ENCODE measurements at regions not wholly inside any gene's neighbourhood (a gene's known extent, or its start where the extent isn't known, plus 50 kb on each side); places are given as distances from the start of the nearest gene placed in this dataset.
"Not testable (repeated sequence)": the region's sequence is repeated elsewhere in the genome, so short reads cannot be mapped to it uniquely, and the experiment has no call there.

DNA sequence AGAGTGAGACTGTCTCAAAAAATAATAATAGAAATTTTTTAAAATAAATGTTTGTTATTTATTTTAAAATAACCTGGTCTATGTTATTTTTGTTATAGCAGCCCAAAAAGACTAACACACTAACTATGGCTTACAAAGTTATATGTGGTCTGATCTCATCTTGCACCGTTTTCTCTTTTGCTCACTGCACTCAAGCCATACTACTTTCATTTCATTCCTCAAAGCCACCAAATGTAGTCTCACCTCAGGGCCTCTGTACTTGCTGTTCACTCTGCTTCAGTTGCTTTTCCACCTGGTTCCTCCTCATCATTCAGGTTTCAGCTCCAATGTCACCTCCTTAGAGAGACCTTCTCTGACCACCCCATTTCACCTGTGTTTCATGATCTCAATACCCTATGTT is 55.2 kb upstream of the MDM1 start:
- DNase-seq, result no peak

DNA sequence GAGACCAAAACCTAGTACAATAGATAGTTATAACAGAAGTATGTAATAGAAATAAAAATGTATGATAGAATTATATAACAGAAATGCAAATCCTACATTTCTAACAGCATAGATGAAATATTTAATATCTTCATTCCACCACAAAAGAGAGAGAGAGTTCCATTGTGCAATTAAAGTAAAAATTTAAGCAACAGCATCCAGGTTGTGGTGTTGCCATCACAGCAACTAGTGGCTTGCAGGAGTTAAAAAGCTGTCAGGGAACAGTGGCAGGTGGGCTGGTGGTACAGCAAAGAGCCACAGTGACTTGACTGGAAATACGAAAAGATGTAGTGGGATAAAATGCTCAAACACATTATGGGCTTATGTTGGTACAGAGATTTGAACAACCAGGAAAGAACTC is 57.1 kb upstream of the MDM1 start:
- no peak for DNase-seq

DNA sequence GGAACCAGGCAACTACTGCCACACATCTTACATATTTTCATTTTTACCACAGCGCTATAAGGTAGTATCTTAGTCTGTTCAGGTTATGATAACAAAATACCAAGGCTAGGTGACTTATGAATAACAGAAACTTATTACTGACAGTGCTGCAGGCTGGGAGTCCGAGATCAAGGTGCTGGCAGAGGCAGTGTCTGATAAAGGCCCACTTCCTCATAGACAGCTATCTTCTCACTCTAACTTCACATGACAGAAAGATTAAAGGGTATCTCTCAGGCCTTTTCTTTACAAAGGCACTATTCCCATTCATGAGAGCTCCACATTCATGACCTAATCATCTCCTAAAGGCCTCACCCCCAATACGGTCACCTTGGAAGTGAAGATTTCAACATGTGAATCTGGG is 59.8 kb upstream of the MDM1 start:
- DNase-seq, result no peak

DNA sequence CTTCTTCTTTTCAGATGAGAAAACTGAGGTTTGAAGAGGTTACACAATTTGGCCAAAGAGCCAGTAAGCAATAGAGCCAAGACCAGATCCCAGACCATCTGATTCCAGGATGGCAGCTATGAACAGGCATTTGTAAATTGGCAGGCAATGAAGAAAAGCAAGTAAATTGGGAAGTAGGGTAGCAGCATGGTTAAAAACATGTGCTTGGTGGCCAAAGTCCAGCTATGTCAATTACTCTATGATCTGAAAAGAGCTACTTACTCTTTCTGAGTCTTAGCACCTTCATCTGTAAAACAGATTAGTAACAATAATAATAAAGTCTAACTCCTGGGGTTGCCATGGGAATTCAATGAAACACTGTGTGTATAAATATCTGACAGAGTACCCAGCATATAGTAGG is 60.2 kb upstream of the MDM1 start:
- no peak for DNase-seq

DNA sequence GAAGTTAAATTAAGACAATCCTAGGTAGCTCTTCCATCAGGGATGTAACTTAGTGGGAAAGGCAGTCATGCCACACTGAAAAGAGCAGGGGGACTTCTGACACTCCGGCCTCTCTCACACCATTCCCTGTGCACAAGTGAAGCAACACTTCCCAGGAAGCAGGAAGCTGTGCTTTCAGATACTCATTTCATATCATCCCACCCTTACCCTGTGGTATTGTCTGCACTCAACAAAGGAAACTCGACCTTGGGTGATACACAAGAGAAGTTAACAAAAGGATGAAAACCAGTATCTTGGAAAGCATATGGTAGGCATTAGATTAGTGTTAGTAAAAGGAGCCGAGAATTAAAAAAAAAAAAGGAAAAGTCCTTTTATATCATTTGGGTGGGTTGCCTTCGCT is 61.3 kb upstream of the MDM1 start:
- no peak for DNase-seq

DNA sequence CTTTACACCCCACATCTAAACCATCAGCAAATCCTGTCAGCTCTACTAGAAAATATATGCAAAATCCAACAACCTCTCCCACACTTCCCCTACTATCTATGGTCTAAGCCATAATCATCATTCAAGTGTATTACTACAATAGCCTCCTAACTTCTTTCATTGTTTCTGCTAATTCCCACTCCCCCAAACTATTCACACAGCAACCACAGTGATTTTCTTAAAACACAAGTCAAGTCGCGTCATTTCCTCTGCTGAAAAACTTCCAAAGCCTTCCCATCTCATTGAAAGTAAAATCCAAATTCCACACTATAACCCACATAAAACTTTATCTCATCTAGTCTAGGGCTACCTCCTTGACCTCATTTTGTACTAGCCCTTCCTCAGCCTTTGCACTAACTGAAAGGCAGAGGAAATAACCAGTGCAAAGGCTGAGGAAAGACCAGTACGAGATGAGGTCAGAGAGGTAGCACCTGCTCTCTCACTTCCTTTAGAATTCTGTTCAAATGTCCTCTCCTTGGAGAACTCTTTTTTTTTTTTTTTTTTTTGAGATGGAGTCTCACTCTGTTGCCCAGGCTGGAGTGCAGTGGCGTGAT is 65.5 kb upstream of the MDM1 start:
- no peak for DNase-seq

DNA sequence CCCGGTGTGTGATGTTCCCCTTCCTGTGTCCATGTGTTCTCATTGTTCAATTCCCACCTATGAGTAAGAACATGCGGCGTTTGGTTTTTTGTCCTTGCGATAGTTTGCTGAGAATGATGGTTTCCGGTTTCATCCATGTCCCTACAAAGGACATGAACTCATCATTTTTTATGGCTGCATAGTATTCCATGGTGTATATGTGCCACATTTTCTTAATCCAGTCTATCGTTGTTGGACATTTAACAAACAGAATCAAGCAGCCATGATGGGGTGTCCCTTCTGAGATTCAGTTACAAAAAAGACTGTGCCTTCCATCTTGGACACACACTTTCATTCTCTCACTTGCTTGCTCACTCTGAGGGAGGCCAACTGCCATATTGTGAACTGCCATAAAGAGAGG is 66.5 kb upstream of the MDM1 start:
- DNase-seq, result not testable (repeated sequence)

DNA sequence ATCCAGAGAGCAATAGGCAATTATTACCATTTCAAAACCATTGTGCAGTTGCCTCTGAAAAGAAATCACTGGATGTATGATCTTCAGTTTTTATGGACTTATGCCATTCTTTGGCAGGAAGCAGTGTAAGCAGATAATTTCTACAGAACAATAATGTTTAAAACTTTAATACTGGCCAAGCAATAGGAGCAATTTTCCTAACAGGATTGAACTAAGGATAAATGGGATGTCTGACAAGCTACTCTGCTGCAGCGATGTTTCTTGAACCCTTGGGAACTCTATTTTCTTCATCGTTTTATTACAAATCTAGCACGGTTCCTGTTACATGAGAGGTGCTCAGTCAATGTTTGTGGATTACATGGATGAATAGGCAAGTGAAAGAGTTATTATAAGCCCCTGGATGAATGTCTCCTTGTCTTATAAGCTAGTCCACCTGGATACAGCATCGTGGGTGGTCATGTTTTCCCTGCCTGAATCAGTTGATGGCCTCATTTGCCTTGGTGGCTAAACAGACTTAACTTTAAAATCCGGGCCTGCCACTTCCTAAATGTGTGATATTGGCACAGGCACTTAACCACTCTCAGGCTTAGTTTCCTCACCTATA is 68.2 kb upstream of the MDM1 start:
- DNase-seq, result no peak

DNA sequence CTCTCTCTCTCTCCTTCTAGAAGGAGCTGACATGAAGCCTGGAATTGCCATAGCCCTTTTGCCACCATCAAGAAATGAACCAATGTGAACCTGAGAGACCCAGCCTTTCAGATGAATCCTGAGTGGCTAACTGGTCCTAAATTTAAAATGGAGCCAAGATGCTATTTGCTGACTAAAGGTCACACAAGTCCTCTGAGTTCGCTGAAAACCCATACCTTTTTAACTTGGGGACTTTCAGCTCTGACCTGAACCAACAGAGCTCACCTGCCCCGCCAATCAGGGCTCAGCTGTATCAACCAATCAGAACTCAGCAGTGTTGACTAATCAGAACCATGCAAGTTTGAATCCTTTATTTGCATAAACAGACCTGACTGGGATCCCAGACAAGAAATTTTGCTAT is 70.3 kb upstream of the MDM1 start:
- DNase-seq, result no peak

DNA sequence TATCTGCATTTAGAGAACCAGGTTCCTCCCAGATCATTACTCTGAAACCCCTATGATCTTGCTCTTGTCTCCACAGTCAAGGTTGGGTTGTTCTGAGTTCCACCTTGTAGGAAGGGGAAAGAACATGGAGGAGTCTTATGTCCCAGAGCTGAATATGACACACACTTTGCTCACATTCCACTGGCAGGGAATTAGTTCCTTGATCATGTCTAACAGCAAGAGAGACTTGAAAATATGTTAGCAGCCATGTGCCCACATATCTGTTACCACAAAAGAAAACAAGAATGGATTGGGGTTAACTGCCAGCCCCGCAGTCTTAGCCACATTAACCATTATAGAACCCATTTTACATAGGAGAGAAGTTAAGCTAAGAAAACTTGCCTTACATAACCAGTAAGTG is 71.1 kb upstream of the MDM1 start:
- no peak for DNase-seq

DNA sequence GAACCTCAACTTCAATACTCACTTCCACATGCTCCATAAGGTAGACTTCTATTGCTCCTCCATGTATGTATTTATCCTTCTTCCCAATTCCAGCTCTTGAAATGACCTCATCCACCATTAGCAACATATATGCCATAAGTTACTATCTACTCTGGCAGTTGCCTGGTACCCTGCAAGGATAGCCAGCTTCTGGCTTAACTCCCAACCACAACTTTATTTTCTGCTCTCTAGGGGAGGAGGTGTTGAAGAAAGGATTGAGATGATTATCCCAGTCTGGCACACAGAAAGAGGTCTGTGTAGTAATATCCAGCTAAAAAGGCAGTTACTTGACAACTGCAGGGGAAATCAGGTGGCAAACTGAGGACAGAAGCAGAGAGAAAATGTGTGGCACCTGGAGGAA is 71.5 kb upstream of the MDM1 start:
- no peak for DNase-seq

DNA sequence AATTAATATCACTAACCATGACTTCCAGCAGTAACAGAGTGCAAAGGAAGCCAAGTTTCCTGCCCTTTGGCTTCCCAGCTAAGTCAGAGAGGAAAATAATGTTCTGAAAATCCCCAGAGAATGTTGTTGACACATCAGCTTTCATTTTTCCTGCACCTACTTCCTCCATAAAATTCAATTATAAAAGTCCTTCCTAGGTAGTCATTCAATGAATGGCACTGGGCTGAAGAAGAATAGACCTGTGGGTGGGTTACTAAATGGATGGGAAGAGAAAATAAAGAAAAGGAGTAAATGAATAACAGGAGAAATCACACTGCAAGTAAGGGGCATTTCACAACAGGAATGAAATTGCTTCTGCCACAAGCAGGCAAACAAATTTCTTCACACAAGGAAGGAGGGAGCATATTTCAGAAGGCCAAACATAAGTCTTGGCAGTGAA is 73.2 kb upstream of the MDM1 start:
- DNase-seq, result no peak

DNA sequence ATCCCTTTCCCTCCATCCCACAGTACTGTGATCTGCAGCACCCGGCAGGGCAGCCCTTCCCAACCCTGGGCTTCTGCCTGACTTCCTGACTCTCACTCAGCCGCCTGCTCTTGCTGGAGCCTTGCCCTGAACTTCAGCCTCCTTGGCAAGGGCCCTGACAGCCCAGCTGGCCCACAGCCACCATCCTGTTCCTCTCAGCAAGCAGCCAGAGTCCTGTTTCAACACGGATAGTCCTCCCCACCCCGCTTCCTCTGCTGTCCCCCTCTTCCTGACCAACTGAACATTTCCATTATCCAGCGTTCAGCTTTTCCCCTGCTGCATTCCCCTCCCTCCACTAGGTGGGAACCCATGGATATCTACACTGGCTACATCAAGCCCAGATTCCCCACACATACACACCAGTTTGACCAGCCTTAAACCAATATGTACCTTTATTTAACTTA is 74.0 kb upstream of the MDM1 start:
- no peak for DNase-seq

DNA sequence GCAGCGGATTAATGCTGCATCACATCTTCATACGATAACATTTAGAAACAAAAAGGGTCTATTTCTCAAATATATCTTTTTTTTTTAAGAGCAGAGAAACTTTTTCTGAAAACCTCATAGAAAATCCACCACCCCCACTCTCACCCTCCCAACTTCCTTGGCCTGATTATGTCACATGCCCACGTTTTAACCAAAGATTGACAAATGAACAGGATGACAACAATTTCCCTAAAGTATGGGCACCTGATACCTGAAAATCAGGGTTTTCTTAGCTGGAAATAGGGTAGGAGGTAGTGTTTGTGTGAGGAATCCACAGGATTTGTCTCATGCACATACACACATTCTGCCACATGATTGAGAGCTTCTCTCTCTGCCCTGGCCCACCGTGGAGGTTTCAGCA is 74.7 kb upstream of the MDM1 start:
- DNase-seq, result no peak

DNA sequence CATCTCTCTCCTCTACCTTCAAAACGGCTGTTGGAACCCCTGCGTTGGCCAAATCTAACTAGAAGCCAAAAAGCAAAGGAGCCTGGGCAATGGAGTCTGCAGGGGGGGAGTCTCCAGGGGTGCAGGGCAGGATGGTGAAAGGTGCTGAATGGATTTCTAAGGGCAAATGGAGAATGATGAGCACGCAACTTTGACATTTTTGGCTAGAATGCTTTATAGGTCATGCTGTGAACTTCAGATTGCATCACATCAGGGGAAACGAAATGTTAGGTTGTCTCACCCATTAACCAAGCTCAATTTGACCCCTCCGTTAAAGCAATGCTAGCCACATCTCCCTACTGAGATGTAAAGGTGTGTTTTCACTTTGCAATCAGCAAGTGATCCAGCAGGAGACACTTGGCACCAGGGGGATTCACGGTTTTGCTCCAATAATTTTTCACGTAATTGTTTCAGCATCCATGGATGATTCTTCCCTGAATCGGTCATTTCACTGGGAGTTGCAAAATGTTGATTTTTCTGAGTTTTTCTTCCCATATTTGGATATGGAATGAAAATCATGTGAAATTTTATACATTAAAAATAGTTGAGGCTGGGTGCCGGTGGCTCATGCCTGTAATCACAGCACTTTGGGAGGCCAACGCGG is 78.0 kb upstream of the MDM1 start:
- no peak for DNase-seq

DNA sequence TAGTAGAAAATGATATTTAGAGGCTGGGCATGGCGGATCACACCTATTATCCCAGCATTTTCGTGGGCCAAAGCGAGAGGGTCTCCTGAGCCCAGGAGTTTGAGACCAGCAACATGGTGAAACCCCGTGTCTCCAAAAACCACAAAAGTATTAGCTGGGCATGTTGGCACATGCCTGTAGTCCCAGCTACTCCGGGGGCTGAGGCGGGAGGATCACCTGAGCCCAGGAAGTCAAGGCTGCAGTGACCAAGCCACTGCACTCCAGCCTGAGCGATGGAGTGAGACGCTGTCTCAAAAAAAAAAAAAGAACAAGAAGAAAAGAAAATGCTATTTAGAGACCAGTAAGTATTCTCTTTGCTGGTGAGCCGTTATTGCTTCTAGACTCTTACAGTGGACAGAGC is 79.2 kb upstream of the MDM1 start:
- DNase-seq, result no peak

DNA sequence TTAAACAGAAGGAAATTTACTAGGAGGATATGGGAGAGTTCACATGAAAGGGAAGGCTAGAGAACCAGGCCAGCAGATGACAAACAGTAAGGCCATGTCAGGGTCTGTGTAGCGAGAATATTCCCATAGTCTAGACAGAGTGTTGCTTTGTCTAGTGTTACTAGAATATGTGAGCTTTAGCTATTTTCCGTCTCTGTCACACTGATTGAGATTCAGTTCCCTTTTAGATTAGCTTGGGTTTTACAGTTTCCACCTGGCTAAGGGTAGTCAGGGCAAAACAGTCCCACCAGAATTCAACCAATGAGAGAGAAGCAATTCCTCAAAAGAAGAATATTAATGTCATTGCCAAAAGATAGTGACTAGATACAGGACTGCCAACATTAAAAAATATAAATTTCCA is 82.8 kb upstream of the MDM1 start:
- DNase-seq, result no peak

DNA sequence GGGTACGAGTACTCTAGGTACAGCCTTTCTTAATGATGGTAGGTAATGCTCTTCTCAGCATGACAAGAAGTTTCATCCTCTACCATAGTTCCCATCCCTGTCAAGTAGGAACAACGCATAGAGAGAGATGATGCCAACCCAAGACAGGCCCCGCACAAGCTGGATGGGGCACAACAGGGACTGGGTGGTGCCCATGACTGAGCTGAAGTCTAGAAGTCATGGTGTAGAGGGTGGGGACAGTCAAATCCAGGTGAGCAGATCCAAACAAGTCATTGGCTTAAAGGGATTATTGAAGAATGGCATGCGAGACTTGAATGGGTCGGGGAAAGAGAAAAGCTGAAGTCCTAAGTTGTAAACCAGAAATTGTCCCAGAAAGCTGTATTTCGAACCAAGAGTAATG is 84.2 kb upstream of the MDM1 start:
- no peak for DNase-seq

DNA sequence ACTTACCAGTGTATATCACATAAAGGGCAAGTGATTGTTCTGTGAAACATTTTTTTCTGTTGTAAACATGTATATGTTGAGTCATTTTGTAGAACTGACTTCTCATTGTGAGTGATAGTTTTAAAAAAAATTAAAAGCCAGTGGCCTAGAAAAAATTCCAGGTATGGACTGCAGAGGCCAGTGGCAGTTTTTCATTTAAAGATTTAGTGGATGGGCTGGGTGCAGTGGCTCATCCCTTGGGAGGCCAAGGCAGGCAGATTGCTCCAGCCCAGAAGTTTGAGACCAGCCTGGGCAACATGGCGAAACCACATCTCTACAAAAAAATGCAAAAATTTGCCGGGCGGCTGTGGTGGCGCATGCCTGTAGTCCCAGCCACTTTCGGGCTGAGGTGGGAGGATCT is 84.7 kb upstream of the MDM1 start:
- DNase-seq, result no peak

DNA sequence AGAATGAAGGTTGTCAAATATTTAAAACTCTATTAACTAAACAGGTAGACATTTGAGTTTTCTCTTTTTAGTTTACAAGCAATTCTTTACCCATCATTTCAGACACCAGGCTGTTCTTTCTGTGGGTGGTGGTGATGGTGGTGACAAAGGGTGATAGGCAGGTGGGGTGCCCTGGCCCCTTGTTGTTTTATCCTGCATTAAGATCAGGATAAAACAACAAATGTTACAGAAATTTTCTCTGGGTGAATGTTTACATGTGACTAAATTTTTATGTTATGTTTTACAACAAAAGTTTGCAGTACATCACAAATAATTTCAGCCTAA is 85.9 kb upstream of the MDM1 start:
- DNase-seq, result no peak

DNA sequence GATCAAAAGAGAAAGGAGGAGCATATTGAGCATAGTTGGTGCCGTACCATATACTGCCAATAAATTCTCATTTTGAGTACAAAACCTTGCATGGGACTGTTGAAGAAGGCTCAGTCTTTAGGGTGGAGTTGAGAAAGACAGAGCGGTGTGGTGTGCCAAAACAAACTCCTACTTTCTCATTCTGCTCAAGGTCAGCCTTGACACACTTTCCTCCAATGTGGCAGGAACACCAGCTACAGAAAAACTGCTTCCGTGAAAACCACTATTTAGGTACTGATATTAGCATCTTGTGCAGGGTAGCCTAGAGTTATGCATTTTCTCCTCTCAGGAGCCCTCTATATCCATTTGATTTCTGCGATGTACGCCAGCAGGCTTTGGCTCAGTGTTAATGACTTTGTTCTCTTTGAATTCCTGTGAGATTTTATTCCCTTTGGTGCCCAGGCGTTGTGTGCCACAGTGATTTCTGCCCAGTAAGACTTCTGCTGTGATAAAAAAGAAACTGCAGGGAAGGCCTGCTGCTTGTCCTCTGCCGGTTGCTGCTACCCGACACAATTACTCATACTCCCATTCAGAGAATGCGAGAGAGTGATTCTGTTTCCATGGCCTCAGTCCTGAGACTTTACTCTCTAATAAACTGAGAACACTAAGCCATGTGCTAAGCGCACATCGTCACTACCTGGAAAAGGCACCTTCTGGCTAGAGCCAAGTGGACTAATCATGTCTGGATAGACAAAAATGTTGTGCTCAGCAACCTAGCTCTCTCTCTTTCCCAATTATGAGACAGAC is 88.3 kb upstream of the MDM1 start:
- peak; percentile 11 for DNase-seq

DNA sequence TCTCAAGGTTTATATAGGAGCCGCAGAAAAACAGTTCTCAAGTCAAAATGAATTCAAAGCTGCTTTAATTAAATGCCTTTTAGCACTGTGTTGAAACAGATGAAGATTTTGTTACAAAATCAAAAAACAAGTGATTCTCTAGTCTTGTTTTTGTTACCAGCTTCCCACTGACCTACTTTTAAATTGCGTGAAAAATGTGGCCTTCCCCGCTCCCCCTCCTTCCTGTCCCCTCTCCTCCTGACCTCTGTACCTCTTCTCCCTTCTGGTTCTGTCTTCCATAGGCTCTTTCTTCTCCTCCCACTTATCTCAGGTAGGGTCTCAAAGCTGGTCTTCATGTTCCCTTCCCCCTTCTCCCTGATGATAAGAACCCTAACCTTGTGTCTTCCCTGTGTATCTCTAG is 90.0 kb upstream of the MDM1 start:
- DNase-seq, result no peak

DNA sequence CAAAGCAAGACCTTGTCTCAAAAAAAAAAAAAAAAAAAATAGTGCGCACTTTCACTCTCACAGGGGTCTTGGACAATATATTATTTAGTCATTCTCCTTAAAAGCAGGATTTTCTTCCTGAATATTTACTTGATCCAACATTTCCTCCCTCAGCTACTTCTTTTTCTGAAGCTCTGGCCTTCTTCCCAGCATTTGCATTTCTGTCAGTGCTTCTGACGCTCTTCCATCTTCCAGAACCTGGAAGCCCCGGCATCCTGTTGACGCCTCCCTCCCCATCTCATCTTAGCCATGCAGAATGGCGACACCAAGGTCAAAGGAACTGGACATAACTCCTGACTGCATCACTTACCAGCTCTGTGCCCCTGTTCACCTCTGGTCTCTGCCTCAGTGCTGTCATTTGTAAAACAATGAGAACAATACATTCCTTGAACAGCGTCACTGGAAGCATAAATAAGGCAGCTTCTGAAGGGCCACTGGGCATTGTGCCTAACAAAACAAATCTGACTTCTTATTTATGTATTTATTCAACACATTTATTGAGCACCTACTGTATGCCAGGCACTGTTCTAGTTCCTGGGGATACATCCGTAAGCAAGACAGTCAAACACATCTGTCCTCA is 90.9 kb upstream of the MDM1 start:
- DNase-seq, result no peak

DNA sequence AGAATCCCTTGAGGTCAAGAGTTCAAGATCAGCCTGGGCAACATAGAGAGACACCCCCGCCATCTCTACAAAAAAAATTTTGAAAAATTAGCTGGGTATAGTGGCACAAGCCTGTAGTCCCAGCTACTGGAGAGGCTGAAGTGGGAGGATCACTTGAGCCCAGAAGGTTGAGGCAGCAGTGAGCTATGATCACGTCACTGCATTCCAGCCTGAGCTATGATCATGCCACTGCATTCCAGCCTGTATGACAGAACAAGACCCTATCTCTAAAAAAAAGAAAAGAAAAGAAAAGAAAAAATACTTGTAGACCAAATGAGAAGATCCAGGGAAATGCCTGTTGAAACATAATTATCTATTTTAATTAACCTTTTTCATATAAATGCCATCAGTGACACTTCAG is 93.8 kb upstream of the MDM1 start:
- DNase-seq, result no peak

Measured in retina (tissue), 1 donor.